Right lobe of liver (tissue), 6 donors: ENCODE measurements at regions not wholly inside any gene's neighbourhood (a gene's known extent, or its start where the extent isn't known, plus 50 kb on each side); places are given as distances from the start of the nearest gene placed in this dataset.

Source experiments
- ATAC-seq, 4 donors: fragments of 200-7000 bp; cut with Tn5 transposase; one replicate each; pipeline ENCODE4 v1.9.1; 2020; ENCODE audit warnings: mild to moderate bottlenecking in 4 of 4, moderate library complexity in 4 of 4
- DNase-seq, 3 donors: peaks; one replicate each; pipeline ENCODE4 v3.0.0-alpha.2; 2020
- H3K27ac ChIP-seq, 3 donors: fragments of 200-600 bp; one replicate each; pipeline ENCODE4 v1.8.0; 2022
- H3K27me3 ChIP-seq, 2 donors: fragments of 200-600 bp; one replicate each; pipeline ENCODE4 v1.8.0; 2022
- H3K36me3 ChIP-seq, 4 donors: fragments of 200-600 bp; sonication (generic) in 1 of 4; one replicate each; pipeline versions ENCODE4 v1.5.1 to v1.8.0; 2017 to 2022; ENCODE audit warnings: control low read depth in 1 of 4
- H3K4me1 ChIP-seq, 4 donors: fragments of 200-600 bp; sonication (generic) in 1 of 4; one replicate each; pipeline versions ENCODE4 v1.5.1 to v1.8.0; 2017 to 2022; ENCODE audit warnings: control low read depth in 1 of 4
- H3K4me3 ChIP-seq, 3 donors: fragments of 200-600 bp; one replicate each; pipeline ENCODE4 v1.8.0; 2022
- H3K9me3 ChIP-seq, 4 donors: fragments of 200-600 bp; sonication (generic) in 1 of 4; one replicate each; pipeline versions ENCODE4 v1.5.1 to v1.8.0; 2017 to 2022; ENCODE audit warnings: control low read depth in 1 of 4
- CTCF ChIP-seq, 4 donors: fragments of 200-600 bp in 3 of 4; fragments of 450-650 bp in 1 of 4; IDR thresholded peaks; one replicate each; pipeline versions ENCODE4 v1.5.1 to v1.8.0; 2016 to 2022; ENCODE audit warnings: antibody characterized with exemption in 4 of 4, mild to moderate bottlenecking in 2 of 4
- POLR2A ChIP-seq: fragments of 450-650 bp; IDR thresholded peaks from one replicate; pipeline ENCODE4 v1.6.1; 2017; ENCODE audit warnings: antibody characterized with exemption, mild to moderate bottlenecking
- WGBS: methylation state at CpG from one replicate; pipeline ENCODE4 v1.1.6; 2018; ENCODE audit warnings: low coverage, low lambda C conversion rate; ENCODE audit not compliant: insufficient coverage; ENCODE audit errors: missing lambda C conversion rate; 5-methylcytosine and 5-hydroxymethylcytosine counted together
- intact Hi-C, 2 donors: fragments of 100-400 bp; cut with DNase I; formaldehyde crosslinking; loops; one replicate each; pipeline versions ENCODE4 v1.11.2 to v1.14.1; 2022
- donor health status: DM: no; HTN: yes; CAD: no.
- donor health status: DM: no; HTN: no; CAD: no.
- donor health status: DM: no; HTN: no; CAD: no.
- donor health status: DM: no; HTN: yes; CAD: no.
- donor health status: DM: no; HTN: yes; CAD: no.

DNA sequence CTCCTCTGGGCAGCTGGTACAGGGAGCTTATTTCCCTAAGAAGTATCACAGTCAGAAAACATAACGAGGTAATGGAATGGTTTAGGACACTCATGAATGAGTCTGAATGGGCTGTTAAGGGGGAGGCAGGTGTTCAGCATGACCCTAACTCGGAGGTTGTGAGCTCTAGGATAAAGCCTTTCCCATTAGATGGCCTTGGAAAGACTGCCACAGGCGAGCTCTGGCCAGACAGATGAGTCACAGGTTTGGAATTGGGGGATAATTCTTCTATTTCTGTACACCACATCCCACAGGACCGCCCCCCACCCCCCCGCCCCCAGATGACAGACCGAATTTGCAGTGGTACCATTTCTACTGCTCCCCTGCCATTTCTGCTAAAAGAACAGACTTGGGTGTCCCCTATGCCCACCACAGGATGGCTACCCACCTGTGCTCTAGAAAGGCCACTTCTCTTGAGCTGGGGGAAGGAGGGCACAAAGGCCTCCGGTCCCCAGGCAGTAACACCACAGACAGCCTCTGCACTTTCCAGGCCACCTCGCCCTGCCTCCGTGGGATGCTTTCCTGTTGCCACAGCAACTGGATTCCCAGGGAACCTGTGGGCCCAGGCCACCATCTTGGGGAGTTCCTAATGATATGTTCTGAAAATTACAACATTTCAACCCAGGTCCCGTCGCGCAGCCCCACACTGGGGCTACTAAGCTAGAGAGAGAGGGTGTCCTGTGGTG, 76.7 kb downstream of the TRIM29 start:
- Histone ChIP-seq H3K4me1 (no peaks in the 10 kb centered on the region), H3K36me3 (no peaks in the 10 kb centered on the region), H3K27ac (no peak overlapping the region), H3K27me3 (no peaks in the 10 kb centered on the region), H3K9me3 (no peaks in the 10 kb centered on the region), H3K4me3 (no peak overlapping the region)
- DNase-seq (no peak), ATAC-seq (no peak)
- WGBS: 77% methylated on average over 5 of the region's 12 CpGs
- intact Hi-C loops: no loop called here
- TF ChIP-seq CTCF (IDR thresholded peaks at IDR 0.05) (no peak), POLR2A (no peak)

- 73% methylated on average over 7 of the region's 7 CpGs for WGBS
- H3K27ac ChIP-seq: no peak overlapping the region
- ATAC-seq: no peak
Observed at GRCh38 chr11:120060512-120060911, 77.4 kb downstream of the TRIM29 start.

GRCh38 chr11:120058931-120059330, 79.0 kb downstream of the TRIM29 start:
- no peak for DNase-seq
- H3K4me3 ChIP-seq: no peak overlapping the region
- no peaks in the 10 kb centered on the region for H3K9me3 ChIP-seq
- no peak overlapping the region for H3K27ac ChIP-seq
- ATAC-seq: no peak
- 64% methylated on average over 4 of the region's 4 CpGs for WGBS
- intact Hi-C loops: no loop called here
- TF ChIP-seq CTCF (IDR thresholded peaks at IDR 0.05) (no peak), POLR2A (no peak)
- H3K27me3 ChIP-seq: no peaks in the 10 kb centered on the region
- H3K4me1 ChIP-seq: no peaks in the 10 kb centered on the region
- no peaks in the 10 kb centered on the region for H3K36me3 ChIP-seq

More at GRCh38 chr11:120060512-120060911, 77.4 kb downstream of the TRIM29 start:
- Histone ChIP-seq H3K4me1 (no peaks in the 10 kb centered on the region), H3K27me3 (no peaks in the 10 kb centered on the region), H3K9me3 (no peaks in the 10 kb centered on the region), H3K36me3 (no peaks in the 10 kb centered on the region), H3K4me3 (no peak overlapping the region)
- TF ChIP-seq POLR2A (no peak), CTCF (IDR thresholded peaks at IDR 0.05) (no peak)
- intact Hi-C loops: no loop called here
- no peak for DNase-seq

GRCh38 chr11:120057595-120058581, 80.0 kb downstream of the TRIM29 start:
- H3K4me1 ChIP-seq: no peaks in the 10 kb centered on the region
- H3K27me3 ChIP-seq: no peaks in the 10 kb centered on the region
- ATAC-seq (no peak), DNase-seq (no peak)
- TF ChIP-seq CTCF (IDR thresholded peaks at IDR 0.05) (no peak), POLR2A (no peak)
- H3K9me3 ChIP-seq: no peaks in the 10 kb centered on the region
- H3K27ac ChIP-seq: no peak overlapping the region
- 51% methylated on average over 8 of the region's 18 CpGs for WGBS
- no peak overlapping the region for H3K4me3 ChIP-seq
- intact Hi-C loops: no loop called here
- no peaks in the 10 kb centered on the region for H3K36me3 ChIP-seq
